H1 (cell line): ENCODE measurements at regions not wholly inside any gene's neighbourhood (a gene's known extent, or its start where the extent isn't known, plus 50 kb on each side); places are given as distances from the start of the nearest gene placed in this dataset.

Source experiments
- CTCF ChIP-seq, 3 experiments: IDR thresholded peaks; 1 replicate in 2 of 3; 2 replicates in 1 of 3; pipeline versions ENCODE4 v1.5.1 to v1.6.1; 2011; ENCODE audit warnings: low read length in 3 of 3, mild to moderate bottlenecking in 3 of 3, inconsistent platforms in 2 of 3, low read depth in 1 of 3, moderate library complexity in 1 of 3; ENCODE audit not compliant: insufficient read depth in 1 of 3; ENCODE audit errors: control extremely low read depth in 1 of 3

DNA sequence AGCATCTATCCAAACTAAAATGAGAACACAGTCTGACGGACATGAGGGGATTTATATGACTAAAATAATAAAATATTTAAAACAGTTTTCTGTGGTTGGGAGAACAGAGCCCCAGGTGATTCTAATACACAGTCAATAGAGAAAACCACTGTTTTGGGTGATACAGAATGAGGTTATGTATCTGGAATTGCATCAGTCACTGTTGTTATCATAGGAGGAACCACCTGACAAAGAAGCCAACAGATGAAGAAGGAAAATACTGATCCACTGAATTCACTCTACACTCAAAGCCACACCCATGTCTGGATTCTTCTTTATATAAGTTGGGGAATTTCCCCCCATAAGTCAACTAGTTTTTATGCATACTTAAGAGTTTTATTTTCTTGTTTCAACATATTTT, 799.0 kb downstream of the TLR4 start (continued):
- no peak for TF ChIP-seq CTCF (IDR thresholded peaks at IDR 0.05; ENCODE audit: control extremely low read depth in 1 of 3, insufficient read depth in 1 of 3, low read depth in 1 of 3, low read length in 3 of 3)
